WTC11 (cell line): ENCODE measurements at regions not wholly inside any gene's neighbourhood (a gene's known extent, or its start where the extent isn't known, plus 50 kb on each side); places are given as distances from the start of the nearest gene placed in this dataset.

Experiments
- ATAC-seq: fragments of 200-7000 bp; cut with Tn5 transposase; 2 replicates; pipeline ENCODE4 v1.10.0; 2021; ENCODE audit warnings: mild to moderate bottlenecking, moderate library complexity
- CTCF ChIA-PET: fragments of 300-600 bp; sonication (Branson Sonifier 250); formaldehyde crosslinking; loops from one replicate; lab custom pipeline; 2021; ENCODE audit warnings: antibody characterized with exemption; lab: Charles Lee
- POLR2A ChIA-PET: fragments of 350-600 bp; sonication (Branson Sonifier 250); formaldehyde crosslinking; loops from one replicate; lab custom pipeline; 2021; ENCODE audit warnings: antibody characterized with exemption; lab: Charles Lee
- DNase-seq: peaks from one replicate; pipeline ENCODE4 v3.0.0; 2021; ENCODE audit warnings: low spot score
- H3K27ac Mint-ChIP-seq: 2 replicates; pipeline ENCODE4 v1.8.0; 2021; ENCODE audit warnings: mixed read lengths
- H3K27me3 Mint-ChIP-seq: 2 replicates; pipeline ENCODE4 v1.8.0; 2021; ENCODE audit warnings: low read depth, mild to moderate bottlenecking, moderate library complexity, mixed read lengths
- H3K36me3 Mint-ChIP-seq: 2 replicates; pipeline ENCODE4 v1.8.0; 2021; ENCODE audit warnings: mixed read lengths
- H3K4me1 Mint-ChIP-seq: 2 replicates; pipeline ENCODE4 v1.8.0; 2022; ENCODE audit warnings: mixed read lengths
- H3K4me3 Mint-ChIP-seq: 2 replicates; pipeline ENCODE4 v1.8.0; 2021; ENCODE audit warnings: mild to moderate bottlenecking, moderate library complexity, mixed read lengths
- H3K9me3 Mint-ChIP-seq: 2 replicates; pipeline ENCODE4 v1.8.0; 2021; ENCODE audit warnings: mixed read lengths
- ATF2 ChIP-seq: sonication (generic); formaldehyde crosslinking; IDR thresholded peaks from 2 replicates; pipeline ENCODE4 v1.8.1; 2022; ENCODE audit warnings: low read depth, missing genetic modification reagents, borderline replicate concordance
- CREM ChIP-seq: sonication (generic); formaldehyde crosslinking; IDR thresholded peaks from 2 replicates; pipeline ENCODE4 v1.8.1; 2022; ENCODE audit warnings: mild to moderate bottlenecking, missing genetic modification reagents, moderate library complexity
- GRHL2 ChIP-seq: fragments of 250-450 bp; sonication (Bioruptor Pico); IDR thresholded peaks from 2 replicates; pipeline ENCODE4 v1.8.0; 2022; ENCODE audit warnings: mild to moderate bottlenecking, moderate library complexity; ENCODE audit not compliant: insufficient replicate concordance, severe bottlenecking
- HMGA2 ChIP-seq: fragments of 250-450 bp; sonication (Bioruptor Pico); IDR thresholded peaks from 2 replicates; pipeline ENCODE4 v1.4.0; 2021; ENCODE audit warnings: mild to moderate bottlenecking, moderate library complexity
- NR1H2 ChIP-seq: sonication (generic); formaldehyde crosslinking; IDR thresholded peaks from 2 replicates; pipeline ENCODE4 v1.9.0; 2021; ENCODE audit warnings: mild to moderate bottlenecking, moderate library complexity, missing genetic modification reagents
- NR3C1 ChIP-seq: sonication (generic); formaldehyde crosslinking; conservative IDR thresholded peaks from 2 replicates; pipeline ENCODE4 v1.8.1; 2023; ENCODE audit warnings: low read depth, mild to moderate bottlenecking, missing genetic modification reagents
- PRRX2 ChIP-seq: fragments of 250-450 bp; sonication (Bioruptor Pico); IDR thresholded peaks from 2 replicates; pipeline ENCODE4 v1.8.0; 2021; ENCODE audit warnings: mild to moderate bottlenecking
- SMAD3 ChIP-seq: sonication (generic); formaldehyde crosslinking; IDR thresholded peaks from 2 replicates; pipeline ENCODE4 v1.8.0; 2022; ENCODE audit warnings: missing genetic modification reagents, mild to moderate bottlenecking, borderline replicate concordance
- TEAD1 ChIP-seq: sonication (generic); formaldehyde crosslinking; IDR thresholded peaks from 2 replicates; pipeline ENCODE4 v1.8.0; 2022; ENCODE audit warnings: mild to moderate bottlenecking, missing genetic modification reagents
- TP53 ChIP-seq: sonication (generic); formaldehyde crosslinking; IDR thresholded peaks from 2 replicates; pipeline ENCODE4 v1.8.1; 2023; ENCODE audit warnings: mild to moderate bottlenecking, missing genetic modification reagents
- USF2 ChIP-seq: sonication (generic); formaldehyde crosslinking; IDR thresholded peaks from 2 replicates; pipeline ENCODE4 v1.8.1; 2023; ENCODE audit warnings: mild to moderate bottlenecking, missing genetic modification reagents, moderate library complexity
- ZBTB21 ChIP-seq: sonication (generic); formaldehyde crosslinking; IDR thresholded peaks from 2 replicates; pipeline ENCODE4 v1.8.1; 2023; ENCODE audit warnings: mild to moderate bottlenecking, missing genetic modification reagents, borderline replicate concordance
- ZNF219 ChIP-seq: sonication (generic); formaldehyde crosslinking; IDR thresholded peaks from 2 replicates; pipeline ENCODE4 v1.8.0; 2023; ENCODE audit warnings: missing genetic modification reagents, mild to moderate bottlenecking, borderline replicate concordance
- ZNF317 ChIP-seq: sonication (generic); formaldehyde crosslinking; IDR thresholded peaks from 2 replicates; pipeline ENCODE4 v1.8.1; 2023; ENCODE audit warnings: low read depth, mild to moderate bottlenecking, moderate library complexity, missing genetic modification reagents, borderline replicate concordance
- ZNF416 ChIP-seq: fragments of 250-450 bp; sonication (Bioruptor Pico); IDR thresholded peaks from 2 replicates; pipeline ENCODE4 v1.9.0; 2021; ENCODE audit warnings: mild to moderate bottlenecking, inconsistent platforms
- ZNF532 ChIP-seq: fragments of 250-450 bp; sonication (Bioruptor Pico); IDR thresholded peaks from 2 replicates; pipeline ENCODE4 v1.9.0; 2021; ENCODE audit warnings: mild to moderate bottlenecking, borderline replicate concordance
- ZNF671 ChIP-seq: fragments of 250-450 bp; sonication (Bioruptor Pico); IDR thresholded peaks from 2 replicates; pipeline ENCODE4 v1.8.0; 2021; ENCODE audit warnings: mild to moderate bottlenecking
- ZSCAN18 ChIP-seq: fragments of 250-450 bp; sonication (Bioruptor Pico); IDR thresholded peaks from 2 replicates; pipeline ENCODE4 v2.1.2; 2022; ENCODE audit warnings: mild to moderate bottlenecking, moderate library complexity
- TF ChIP-seq, protein P1 (sequence below): sonication (generic); formaldehyde crosslinking; IDR thresholded peaks from 2 replicates; pipeline ENCODE4 v1.8.1; 2023; ENCODE audit warnings: mild to moderate bottlenecking, missing genetic modification reagents

DNA sequence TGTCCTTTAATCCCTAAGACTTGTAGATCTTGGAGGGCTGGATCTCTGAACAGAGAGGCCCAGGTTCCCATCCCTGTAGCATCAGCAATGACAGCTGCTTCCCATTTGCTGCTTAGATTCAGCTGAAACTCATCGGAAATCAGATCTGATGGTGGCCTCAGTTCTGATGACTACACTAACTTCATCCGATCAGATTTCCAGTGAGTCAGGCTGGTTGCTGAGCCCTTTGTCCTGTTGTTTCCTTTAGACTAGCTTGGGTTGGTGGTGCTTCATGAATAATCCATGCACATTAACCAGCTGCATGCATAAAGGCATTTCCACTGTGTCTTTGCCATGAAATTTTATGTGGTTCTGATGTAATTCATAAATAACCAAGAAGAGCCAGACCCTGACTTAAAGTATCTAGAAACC is 195.2 kb upstream of the TUT7 start:
- H3K9me3 Mint-ChIP-seq = peaks cover 18% of the 10 kb centered on the region
- no peak for DNase-seq
- ChIA-PET CTCF (no interaction called here), POLR2A (no interaction called here)
- ATAC-seq = no peak
- peaks cover 6% of the 10 kb centered on the region for H3K36me3 Mint-ChIP-seq
- H3K4me3 Mint-ChIP-seq = no peak overlapping the region
- H3K27me3 Mint-ChIP-seq = peaks cover 7% of the 10 kb centered on the region; the same call in 1 of the 2 replicates
- H3K4me1 Mint-ChIP-seq = peaks cover 48% of the 10 kb centered on the region
- TF ChIP-seq ATF2 (CRISPR knock-in tag) (no peak), ZNF219 (CRISPR knock-in tag) (no peak), PRRX2 (CRISPR knock-in tag) (no peak), NR3C1 (CRISPR knock-in tag) (no peak), TP53 (CRISPR knock-in tag) (no peak), ZNF317 (CRISPR knock-in tag) (no peak), ZSCAN18 (CRISPR knock-in tag) (no peak), USF2 (CRISPR knock-in tag) (no peak), CREM (no peak)
- TF ChIP-seq, protein P1, sequence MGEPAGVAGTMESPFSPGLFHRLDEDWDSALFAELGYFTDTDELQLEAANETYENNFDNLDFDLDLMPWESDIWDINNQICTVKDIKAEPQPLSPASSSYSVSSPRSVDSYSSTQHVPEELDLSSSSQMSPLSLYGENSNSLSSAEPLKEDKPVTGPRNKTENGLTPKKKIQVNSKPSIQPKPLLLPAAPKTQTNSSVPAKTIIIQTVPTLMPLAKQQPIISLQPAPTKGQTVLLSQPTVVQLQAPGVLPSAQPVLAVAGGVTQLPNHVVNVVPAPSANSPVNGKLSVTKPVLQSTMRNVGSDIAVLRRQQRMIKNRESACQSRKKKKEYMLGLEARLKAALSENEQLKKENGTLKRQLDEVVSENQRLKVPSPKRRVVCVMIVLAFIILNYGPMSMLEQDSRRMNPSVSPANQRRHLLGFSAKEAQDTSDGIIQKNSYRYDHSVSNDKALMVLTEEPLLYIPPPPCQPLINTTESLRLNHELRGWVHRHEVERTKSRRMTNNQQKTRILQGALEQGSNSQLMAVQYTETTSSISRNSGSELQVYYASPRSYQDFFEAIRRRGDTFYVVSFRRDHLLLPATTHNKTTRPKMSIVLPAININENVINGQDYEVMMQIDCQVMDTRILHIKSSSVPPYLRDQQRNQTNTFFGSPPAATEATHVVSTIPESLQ (CRISPR knock-in tag) = no peak
- TF ChIP-seq, all 79 proteins: peak for 0
- no peak overlapping the region for H3K27ac Mint-ChIP-seq

DNA sequence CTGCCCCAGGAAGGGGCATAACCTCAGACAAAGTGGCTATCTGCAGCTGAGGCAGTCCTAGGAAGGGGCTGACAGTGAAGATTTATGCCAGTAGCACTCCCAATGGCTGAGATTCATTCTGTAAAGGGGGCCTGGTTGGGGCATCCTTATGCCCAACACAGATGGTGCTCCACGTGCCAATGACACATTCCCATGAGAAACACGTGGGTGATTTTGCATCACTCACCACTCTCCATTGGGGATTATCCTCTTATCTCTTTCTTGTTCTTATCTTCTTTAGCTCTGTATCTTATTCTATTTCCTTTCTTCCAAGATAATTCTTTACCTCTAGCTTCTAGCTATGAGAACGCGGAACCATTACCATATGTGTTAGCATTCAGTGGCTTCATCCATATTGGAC is 194.0 kb upstream of the TUT7 start:
- Mint-ChIP-seq H3K9me3 (peaks cover 18% of the 10 kb centered on the region), H3K4me1 (peaks cover 54% of the 10 kb centered on the region)
- CTCF ChIA-PET = no interaction called here
- no peak for TF ChIP-seq ZNF671 (CRISPR knock-in tag)
- TF ChIP-seq GRHL2 (CRISPR knock-in tag) = no peak
- no peak for TF ChIP-seq ZNF416 (CRISPR knock-in tag)
- no peak for TF ChIP-seq SMAD3 (CRISPR knock-in tag)
- TF ChIP-seq, all 79 proteins: peak for 0
- DNase-seq = no peak
- POLR2A ChIA-PET = no interaction called here
- no peak for ATAC-seq
- peaks cover 6% of the 10 kb centered on the region for H3K36me3 Mint-ChIP-seq
- H3K4me3 Mint-ChIP-seq = no peak overlapping the region
- no peak overlapping the region for H3K27ac Mint-ChIP-seq
- H3K27me3 Mint-ChIP-seq = peaks cover 7% of the 10 kb centered on the region; the same call in 1 of the 2 replicates

- Mint-ChIP-seq H3K4me1 (peaks cover 59% of the 10 kb centered on the region), H3K9me3 (peaks cover 18% of the 10 kb centered on the region), H3K27ac (no peak overlapping the region), H3K27me3 (peaks cover 7% of the 10 kb centered on the region; the same call in 1 of the 2 replicates)
- DNase-seq = no peak
- no peak for ATAC-seq
- POLR2A ChIA-PET = no interaction called here
- TF ChIP-seq TEAD1 (no peak), ZNF532 (CRISPR knock-in tag) (no peak), HMGA2 (no peak), NR1H2 (CRISPR knock-in tag) (no peak), ZBTB21 (CRISPR knock-in tag) (no peak)
- TF ChIP-seq, all 79 proteins: peak for 0
- Mint-ChIP-seq H3K36me3 (peaks cover 6% of the 10 kb centered on the region), H3K4me3 (no peak overlapping the region)
- CTCF ChIA-PET = interaction anchor here (0.5 kb wide), 1 partner anchor 51 kb away, joined by 3 read pairs; no protein-coding TSS in a partner anchor
These were observed 193.4 kb upstream of the TUT7 start for GRCh38 chr9:86547571-86547970.
